ENCODE measurements at regions not wholly inside any gene's neighbourhood (a gene's known extent, or its start where the extent isn't known, plus 50 kb on each side); places are given as distances from the start of the nearest gene placed in this dataset.
"Not testable (repeated sequence)": the region's sequence is repeated elsewhere in the genome, so short reads cannot be mapped to it uniquely, and the experiment has no call there.

DNA sequence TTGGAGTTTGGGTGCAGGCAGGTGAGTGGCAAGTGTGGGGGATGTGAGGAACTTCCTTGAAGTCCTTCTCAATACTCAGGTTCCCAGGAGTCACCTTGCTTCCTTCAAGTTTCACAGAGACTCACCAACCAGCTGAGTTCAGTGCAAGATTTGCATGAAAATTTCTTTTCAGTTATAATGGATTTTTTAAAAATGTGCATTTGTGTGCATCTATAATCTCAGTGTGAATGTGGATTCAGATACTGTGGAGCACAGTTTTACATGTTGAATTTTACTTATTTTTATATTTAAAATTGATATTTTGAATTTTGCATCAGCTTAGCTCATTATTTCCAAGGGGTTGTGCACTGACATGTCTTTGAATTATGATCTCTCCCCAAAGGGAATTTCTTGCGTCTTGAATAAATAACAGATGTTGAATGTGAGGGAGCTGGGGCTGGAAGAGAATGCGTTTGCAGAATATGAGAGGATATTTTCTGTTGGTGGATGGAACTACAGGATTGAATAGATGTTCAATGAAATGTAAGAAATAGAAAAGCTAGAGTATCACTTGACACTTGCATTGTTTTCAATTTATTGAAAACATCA lies 184.3 kb downstream of the RPRM start:
- no peaks in the 10 kb centered on the region for H3K27me3 ChIP-seq
- 20 to 21% methylated on average over 2 of the region's 2 CpGs for WGBS, 2 donors
- H3K27ac ChIP-seq, result no peak overlapping the region
- DNase-seq (ENCODE audit: low spot score in 2 of 2), result no peak
- H3K4me3 ChIP-seq, result no peak overlapping the region
- TF ChIP-seq, protein P1, sequence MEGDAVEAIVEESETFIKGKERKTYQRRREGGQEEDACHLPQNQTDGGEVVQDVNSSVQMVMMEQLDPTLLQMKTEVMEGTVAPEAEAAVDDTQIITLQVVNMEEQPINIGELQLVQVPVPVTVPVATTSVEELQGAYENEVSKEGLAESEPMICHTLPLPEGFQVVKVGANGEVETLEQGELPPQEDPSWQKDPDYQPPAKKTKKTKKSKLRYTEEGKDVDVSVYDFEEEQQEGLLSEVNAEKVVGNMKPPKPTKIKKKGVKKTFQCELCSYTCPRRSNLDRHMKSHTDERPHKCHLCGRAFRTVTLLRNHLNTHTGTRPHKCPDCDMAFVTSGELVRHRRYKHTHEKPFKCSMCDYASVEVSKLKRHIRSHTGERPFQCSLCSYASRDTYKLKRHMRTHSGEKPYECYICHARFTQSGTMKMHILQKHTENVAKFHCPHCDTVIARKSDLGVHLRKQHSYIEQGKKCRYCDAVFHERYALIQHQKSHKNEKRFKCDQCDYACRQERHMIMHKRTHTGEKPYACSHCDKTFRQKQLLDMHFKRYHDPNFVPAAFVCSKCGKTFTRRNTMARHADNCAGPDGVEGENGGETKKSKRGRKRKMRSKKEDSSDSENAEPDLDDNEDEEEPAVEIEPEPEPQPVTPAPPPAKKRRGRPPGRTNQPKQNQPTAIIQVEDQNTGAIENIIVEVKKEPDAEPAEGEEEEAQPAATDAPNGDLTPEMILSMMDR (IDR thresholded peaks at IDR 0.05), result no peak
- no peak for TF ChIP-seq EP300 (IDR thresholded peaks at IDR 0.05)
- no peak for TF ChIP-seq POLR2A (IDR thresholded peaks at IDR 0.05)
- H3K9me3 ChIP-seq, result no peaks in the 10 kb centered on the region
- H3K4me1 ChIP-seq, result no peaks in the 10 kb centered on the region
- no peaks in the 10 kb centered on the region for H3K36me3 ChIP-seq

DNA sequence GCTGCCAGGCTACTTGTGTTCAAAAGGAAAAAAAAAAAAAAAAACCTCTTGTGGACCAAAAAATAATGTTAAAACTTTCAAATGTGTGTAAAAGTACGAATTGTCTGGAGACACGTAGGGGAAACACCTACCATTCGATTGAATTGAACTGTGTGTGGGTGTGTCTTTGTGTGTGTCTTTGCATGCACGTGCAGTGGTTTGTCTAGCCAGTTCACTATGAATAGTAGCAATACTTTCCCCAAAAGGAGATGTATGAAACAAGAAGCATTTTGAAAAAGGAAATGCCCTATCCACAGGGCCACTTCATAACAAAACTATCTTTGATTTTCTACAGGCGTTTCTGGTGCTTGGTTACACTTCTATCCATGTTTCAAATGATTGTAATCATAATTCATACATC lies 186.8 kb downstream of the RPRM start:
- Histone ChIP-seq H3K27ac (no peak overlapping the region), H3K4me1 (no peaks in the 10 kb centered on the region), H3K9me3 (no peaks in the 10 kb centered on the region), H3K36me3 (no peaks in the 10 kb centered on the region), H3K4me3 (no peak overlapping the region), H3K27me3 (no peaks in the 10 kb centered on the region)
- TF ChIP-seq POLR2A (IDR thresholded peaks at IDR 0.05) (no peak), EP300 (IDR thresholded peaks at IDR 0.05) (no peak)
- TF ChIP-seq, protein P1 (IDR thresholded peaks at IDR 0.05), result no peak
- WGBS, 2 donors, result 47 to 53% methylated on average over 5 of the region's 5 CpGs
- no peak for DNase-seq (ENCODE audit: low spot score in 2 of 2)

DNA sequence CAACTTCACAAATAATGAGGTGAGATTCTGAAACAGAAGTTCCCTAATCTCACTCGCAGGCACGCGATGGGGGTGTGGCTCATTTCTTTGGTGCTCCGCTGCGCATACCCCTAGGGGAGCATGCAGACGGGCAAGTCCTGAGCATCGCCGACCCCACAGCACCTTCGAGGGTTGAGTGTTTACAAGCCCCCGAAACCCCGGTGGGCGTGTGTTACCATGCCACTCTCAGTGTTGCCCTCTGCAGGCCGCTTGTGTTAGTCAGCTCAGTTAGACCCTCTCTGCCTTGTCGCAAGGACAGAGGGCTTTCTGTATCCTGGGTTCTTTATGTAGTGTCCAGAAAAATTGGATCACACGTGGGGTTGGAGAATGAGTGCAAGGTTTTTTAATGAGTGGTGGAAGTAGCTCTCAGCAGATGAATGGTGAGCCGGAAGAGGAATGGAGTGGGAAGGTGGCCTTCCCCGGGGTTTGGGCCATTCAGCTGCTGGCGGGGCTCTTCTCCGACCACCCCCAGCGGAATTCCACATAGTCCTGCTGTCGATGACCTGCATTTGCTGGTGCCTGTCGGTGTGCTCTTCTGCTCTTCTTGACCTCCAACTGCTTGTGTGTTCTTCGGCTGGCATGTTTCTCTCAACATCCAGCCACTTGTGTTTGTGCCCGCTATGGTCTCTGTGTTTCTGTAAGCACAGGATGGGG lies 191.3 kb downstream of the RPRM start:
- no peak for DNase-seq (ENCODE audit: low spot score in 2 of 2)
- TF ChIP-seq, protein P1 (IDR thresholded peaks at IDR 0.05), result no peak
- no peak for TF ChIP-seq POLR2A (IDR thresholded peaks at IDR 0.05)
- TF ChIP-seq EP300 (IDR thresholded peaks at IDR 0.05), result no peak
- no peaks in the 10 kb centered on the region for H3K36me3 ChIP-seq
- no peaks in the 10 kb centered on the region for H3K27me3 ChIP-seq
- no peak overlapping the region for H3K4me3 ChIP-seq
- peaks cover 0 to 18% (median 1%) of the 10 kb centered on the region in 4 donors for H3K9me3 ChIP-seq
- 38 to 51% methylated on average over 24 of the region's 24 CpGs for WGBS, 2 donors
- H3K27ac ChIP-seq, result no peak overlapping the region
- H3K4me1 ChIP-seq, result no peaks in the 10 kb centered on the region

DNA sequence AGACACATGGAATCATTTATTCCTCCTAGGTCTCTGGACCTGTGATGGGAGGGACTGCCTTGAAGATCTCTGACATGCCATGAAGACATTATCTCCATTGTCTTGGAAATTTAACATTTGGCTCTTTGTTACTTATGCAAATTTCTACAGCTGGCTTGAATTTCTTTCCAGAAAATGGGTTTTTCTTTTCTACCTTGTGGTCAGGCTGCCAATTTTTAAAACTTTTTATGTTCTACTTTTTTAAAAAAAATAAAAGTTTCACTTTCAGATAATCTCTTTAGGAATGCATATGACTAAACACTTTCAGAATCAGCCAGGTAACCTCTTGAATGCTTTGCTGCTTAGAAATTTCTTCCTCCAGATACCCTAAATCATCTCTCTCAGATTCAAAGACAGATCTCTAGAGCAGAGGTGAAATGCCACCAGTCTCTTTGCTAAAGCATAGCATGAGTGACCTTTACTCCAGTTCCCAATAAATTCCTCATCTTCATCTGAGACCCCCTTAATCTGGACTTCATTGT lies 209.6 kb downstream of the RPRM start:
- H3K36me3 ChIP-seq, result no peaks in the 10 kb centered on the region
- TF ChIP-seq, protein P1 (IDR thresholded peaks at IDR 0.05), result no peak
- no peak for TF ChIP-seq POLR2A (IDR thresholded peaks at IDR 0.05)
- TF ChIP-seq EP300 (IDR thresholded peaks at IDR 0.05), result no peak
- H3K4me1 ChIP-seq, result no peaks in the 10 kb centered on the region
- no peak for DNase-seq (ENCODE audit: low spot score in 2 of 2)
- H3K27ac ChIP-seq, result no peak overlapping the region
- no peak overlapping the region for H3K4me3 ChIP-seq
- no peaks in the 10 kb centered on the region for H3K27me3 ChIP-seq
- H3K9me3 ChIP-seq, result peaks cover 0 to 4% (median 0%) of the 10 kb centered on the region in 4 donors

DNA sequence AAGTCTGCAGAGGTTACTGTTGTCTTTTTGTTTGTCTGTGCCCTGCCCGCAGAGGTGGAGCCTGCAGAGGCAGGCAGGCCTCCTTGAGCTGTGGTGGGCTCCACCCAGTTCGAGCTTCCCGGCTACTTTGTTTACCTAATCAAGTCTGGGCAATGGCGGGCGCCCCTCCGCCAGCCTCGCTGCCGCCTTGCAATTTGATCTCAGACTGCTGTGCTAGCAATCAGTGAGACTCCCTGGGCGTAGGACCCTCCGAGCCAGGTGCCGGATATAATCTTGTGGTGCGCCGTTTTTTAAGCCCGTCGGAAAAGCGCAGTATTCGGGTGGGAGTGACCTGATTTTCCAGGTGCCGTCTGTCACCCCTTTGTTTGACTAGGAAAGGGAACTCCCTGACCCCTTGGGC lies 221.7 kb downstream of the RPRM start:
- H3K9me3 ChIP-seq, result peaks cover 0 to 28% (median 0%) of the 10 kb centered on the region in 4 donors
- H3K36me3 ChIP-seq; H3K27ac ChIP-seq; H3K27me3 ChIP-seq; DNase-seq (ENCODE audit: low spot score in 2 of 2); H3K4me3 ChIP-seq; H3K4me1 ChIP-seq: not testable (repeated sequence)
- WGBS, 2 donors, result 89 to 94% methylated on average over 17 of the region's 18 CpGs

DNA sequence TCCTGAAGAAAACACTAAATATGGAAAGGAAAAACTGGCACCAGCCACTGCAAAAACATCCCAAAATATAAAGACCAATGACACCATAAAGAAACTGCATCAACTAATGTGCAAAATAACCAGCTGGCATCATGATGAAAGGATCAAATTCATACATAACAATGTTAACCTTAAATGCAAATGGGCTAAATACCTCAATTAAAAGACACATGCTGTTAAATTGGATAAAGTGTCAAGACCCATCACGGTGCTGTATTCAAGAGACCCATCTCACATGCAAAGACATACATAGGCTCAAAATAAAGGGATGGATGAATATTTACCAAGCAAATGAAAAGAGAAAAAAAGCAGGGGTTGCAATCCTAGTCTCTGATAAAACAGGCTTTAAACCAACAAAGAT lies 231.9 kb downstream of the RPRM start:
- H3K36me3 ChIP-seq; H3K4me1 ChIP-seq; H3K4me3 ChIP-seq; DNase-seq (ENCODE audit: low spot score in 2 of 2); H3K27me3 ChIP-seq; H3K27ac ChIP-seq; H3K9me3 ChIP-seq: not testable (repeated sequence)
- 28 to 33% methylated on average over 1 of the region's 1 CpG for WGBS, 2 donors
